DOHH2 (cell line): ENCODE measurements at regions not wholly inside any gene's neighbourhood (a gene's known extent, or its start where the extent isn't known, plus 50 kb on each side); places are given as distances from the start of the nearest gene placed in this dataset.

Experiments used
- H3F3A ChIP-seq: fragments of 200-600 bp; sonication (generic), shearing (Covaris generic); 2 replicates; pipeline ENCODE4 v1.6.0; 2016; ENCODE audit warnings: antibody characterized with exemption, mild to moderate bottlenecking; ENCODE audit not compliant: control insufficient read depth, insufficient read depth
- H3K27ac ChIP-seq: fragments of 200-600 bp; sonication (generic); 2 replicates; pipeline ENCODE4 v1.5.1; 2014; ENCODE audit warnings: low read depth, mild to moderate bottlenecking, low read length, moderate library complexity
- H3K27me3 ChIP-seq: fragments of 200-600 bp; sonication (generic); 2 replicates; pipeline ENCODE4 v1.6.1; 2014; ENCODE audit warnings: mild to moderate bottlenecking, low read length, mixed read lengths; ENCODE audit not compliant: control insufficient read depth
- H3K36me3 ChIP-seq: fragments of 200-600 bp; sonication (generic); 2 replicates; pipeline ENCODE4 v1.6.1; 2014; ENCODE audit warnings: mild to moderate bottlenecking, low read length, moderate library complexity, mixed read lengths; ENCODE audit not compliant: control insufficient read depth
- H3K4me1 ChIP-seq: fragments of 200-600 bp; sonication (generic); 2 replicates; pipeline ENCODE4 v1.6.1; 2014; ENCODE audit warnings: mild to moderate bottlenecking, low read length, mixed read lengths; ENCODE audit not compliant: control insufficient read depth
- H3K4me2 ChIP-seq: fragments of 200-600 bp; sonication (generic); 2 replicates; pipeline ENCODE4 v1.6.0; 2014; ENCODE audit warnings: mild to moderate bottlenecking, low read length, moderate library complexity
- H3K4me3 ChIP-seq: fragments of 200-600 bp; sonication (generic); 2 replicates; pipeline ENCODE4 v1.5.1; 2014; ENCODE audit warnings: mild to moderate bottlenecking, low read length, mixed read lengths
- H3K79me2 ChIP-seq: fragments of 200-600 bp; sonication (generic); 2 replicates; pipeline ENCODE4 v1.6.1; 2014; ENCODE audit warnings: mild to moderate bottlenecking, low read length, mixed read lengths; ENCODE audit not compliant: control insufficient read depth
- H3K9me2 ChIP-seq: fragments of 200-600 bp; sonication (generic); replicated peaks from 2 replicates; pipeline ENCODE4 v1.6.1; 2014; ENCODE audit warnings: mild to moderate bottlenecking, low read length, mixed read lengths; ENCODE audit not compliant: control insufficient read depth
- H3K9me3 ChIP-seq: fragments of 200-600 bp; sonication (generic); 2 replicates; pipeline ENCODE4 v1.6.1; 2014; ENCODE audit warnings: antibody characterized with exemption, low read length, mixed read lengths; ENCODE audit not compliant: control insufficient read depth, insufficient read depth
- H4K20me1 ChIP-seq: fragments of 200-600 bp; sonication (generic); 2 replicates; pipeline ENCODE4 v1.6.0; 2014; ENCODE audit warnings: low read depth, mild to moderate bottlenecking, antibody characterized with exemption, low read length, moderate library complexity; ENCODE audit not compliant: control insufficient read depth, insufficient read depth
- CTCF ChIP-seq: fragments of 200-600 bp; sonication (generic); IDR thresholded peaks from one replicate; pipeline ENCODE4 v1.5.1; 2014; ENCODE audit warnings: antibody characterized with exemption, mild to moderate bottlenecking, low read depth, low read length; ENCODE audit not compliant: poor library complexity, severe bottlenecking
- EZH2phosphoT487 ChIP-seq: fragments of 200-600 bp; sonication (generic); IDR thresholded peaks from 2 replicates; pipeline ENCODE4 v1.6.1; 2017; ENCODE audit warnings: borderline replicate concordance, mild to moderate bottlenecking, antibody characterized with exemption, low read length, moderate library complexity, mixed read lengths

DNA sequence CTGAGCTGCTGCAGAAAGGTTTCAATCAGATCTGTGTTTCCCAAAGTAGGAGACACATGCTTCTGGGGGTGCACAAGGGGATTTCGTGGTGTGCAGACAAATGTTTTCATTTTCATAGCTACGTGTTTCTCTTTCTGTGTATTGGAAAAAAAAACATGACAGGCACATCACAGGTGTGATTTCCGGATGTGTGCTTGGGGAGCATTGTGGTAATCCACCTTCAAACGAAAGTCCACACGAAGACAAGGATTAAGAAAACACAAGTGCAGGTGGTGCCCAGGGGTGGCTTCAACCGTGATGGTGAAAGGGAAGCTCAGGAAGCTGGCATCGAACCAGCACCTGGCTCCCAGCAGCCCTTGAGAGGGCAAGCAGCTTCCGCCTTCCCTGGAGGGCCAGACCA is 164.6 kb upstream of the LINGO1 start:
- peaks cover 20% of the 10 kb centered on the region for H3K4me1 ChIP-seq
- H3K27ac ChIP-seq, result peak overlapping the region; percentile 28
- H3K4me3 ChIP-seq, result peak overlapping the region; percentile 27
- peak overlapping the region; percentile 53 for H3K4me2 ChIP-seq
- H3F3A ChIP-seq, result peaks cover 4% of the 10 kb centered on the region
- no peaks in the 10 kb centered on the region for H3K9me3 ChIP-seq
- H3K27me3 ChIP-seq, result no peaks in the 10 kb centered on the region
- H4K20me1 ChIP-seq, result no peaks in the 10 kb centered on the region
- no peaks in the 10 kb centered on the region for H3K36me3 ChIP-seq
- H3K9me2 ChIP-seq, result no peaks in the 10 kb centered on the region
- no peaks in the 10 kb centered on the region for H3K79me2 ChIP-seq
- TF ChIP-seq EZH2phosphoT487 (no peak), CTCF (no peak)

DNA sequence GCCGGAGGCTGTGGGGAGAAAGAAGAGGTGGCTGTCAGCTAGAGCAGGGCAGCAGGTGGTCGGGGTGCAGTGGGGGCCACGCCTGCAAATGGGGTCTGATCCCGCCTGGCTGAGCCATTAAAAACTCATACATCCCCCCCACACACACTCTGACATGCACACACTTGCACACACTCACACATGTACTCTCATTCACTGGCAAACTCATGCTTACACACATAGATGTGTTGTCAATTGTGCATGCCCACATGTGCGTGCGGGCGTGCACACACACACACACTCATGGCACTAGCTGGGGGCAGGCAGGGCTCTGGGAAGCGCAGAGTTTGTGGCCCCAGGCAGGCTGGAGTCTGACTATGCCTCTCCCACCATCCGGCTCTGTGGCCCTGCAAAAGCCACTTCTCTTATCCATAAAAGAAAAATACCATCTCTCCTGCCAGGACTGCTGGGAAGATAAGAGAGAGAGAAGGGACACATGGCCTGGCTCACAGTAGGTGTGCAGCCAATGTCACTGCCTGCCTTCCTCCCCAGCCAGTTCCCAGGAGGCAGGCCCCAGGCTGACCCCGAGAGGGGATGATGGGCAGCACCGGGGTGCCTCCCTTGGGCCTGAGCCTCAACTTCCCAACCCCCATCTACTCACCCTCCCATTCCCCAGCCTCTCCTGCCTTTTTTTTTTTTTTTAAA is 163.5 kb upstream of the LINGO1 start:
- Histone ChIP-seq H3K36me3 (no peaks in the 10 kb centered on the region), H3K4me3 (no peak overlapping the region), H3K79me2 (no peaks in the 10 kb centered on the region), H3K4me1 (peaks cover 20% of the 10 kb centered on the region), H3K4me2 (no peak overlapping the region), H4K20me1 (no peaks in the 10 kb centered on the region), H3K9me3 (no peaks in the 10 kb centered on the region), H3K27ac (no peak overlapping the region), H3K9me2 (no peaks in the 10 kb centered on the region), H3F3A (peaks cover 4% of the 10 kb centered on the region), H3K27me3 (no peaks in the 10 kb centered on the region)
- TF ChIP-seq CTCF (no peak), EZH2phosphoT487 (no peak)

DNA sequence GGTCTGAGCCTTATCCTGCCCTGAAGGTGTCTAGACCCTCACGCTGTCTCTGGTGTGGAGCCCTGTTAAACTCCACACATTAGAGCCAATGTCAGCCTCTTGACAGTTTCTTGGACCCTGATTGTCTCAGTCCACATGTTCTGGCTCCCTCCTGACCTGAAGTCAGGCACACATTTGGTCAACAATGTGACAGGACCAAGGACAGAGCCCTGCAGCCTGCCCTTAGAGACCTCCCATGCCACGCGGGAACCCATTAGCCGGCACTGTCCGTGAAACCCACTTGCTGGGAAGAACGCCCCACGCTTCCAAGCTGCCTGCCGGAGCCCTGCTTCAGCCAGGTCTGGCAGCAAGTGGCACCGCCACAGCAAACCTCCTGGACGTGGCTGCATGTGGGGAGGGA is 162.7 kb upstream of the LINGO1 start:
- Histone ChIP-seq H3K36me3 (no peaks in the 10 kb centered on the region), H4K20me1 (no peaks in the 10 kb centered on the region), H3F3A (peaks cover 4% of the 10 kb centered on the region), H3K27ac (no peak overlapping the region), H3K4me2 (no peak overlapping the region), H3K4me1 (peaks cover 20% of the 10 kb centered on the region), H3K79me2 (no peaks in the 10 kb centered on the region), H3K27me3 (no peaks in the 10 kb centered on the region), H3K4me3 (no peak overlapping the region), H3K9me3 (no peaks in the 10 kb centered on the region), H3K9me2 (no peaks in the 10 kb centered on the region)
- no peak for TF ChIP-seq CTCF
- no peak for TF ChIP-seq EZH2phosphoT487
